Parathyroid adenoma (tissue), 2 donors: ENCODE measurements at regions not wholly inside any gene's neighbourhood (a gene's known extent, or its start where the extent isn't known, plus 50 kb on each side); places are given as distances from the start of the nearest gene placed in this dataset.

Experiments
- H2AFZ ChIP-seq: fragments of 300-600 bp; sonication (generic); one replicate; pipeline ENCODE4 v1.7.0; 2017; ENCODE audit warnings: antibody characterized with exemption, mild to moderate bottlenecking
- H3K27ac ChIP-seq: fragments of 300-600 bp; sonication (generic); one replicate; pipeline ENCODE4 v1.7.0; 2017
- H3K27me3 ChIP-seq: fragments of 300-600 bp; sonication (generic); one replicate; pipeline ENCODE4 v1.7.0; 2017; ENCODE audit warnings: low read length; ENCODE audit not compliant: control insufficient read depth, insufficient read depth
- H3K36me3 ChIP-seq: fragments of 300-600 bp; sonication (generic); one replicate; pipeline ENCODE4 v1.7.0; 2017; ENCODE audit warnings: low read length; ENCODE audit not compliant: control insufficient read depth, insufficient read depth
- H3K4me1 ChIP-seq: fragments of 300-600 bp; sonication (generic); one replicate; pipeline ENCODE4 v1.7.0; 2017; ENCODE audit warnings: control low read depth
- H3K4me2 ChIP-seq: fragments of 300-600 bp; sonication (generic); one replicate; pipeline ENCODE4 v1.7.0; 2017; ENCODE audit warnings: low read length
- H3K4me3 ChIP-seq: fragments of 300-600 bp; sonication (generic); one replicate; pipeline ENCODE4 v1.7.0; 2017; ENCODE audit warnings: low read depth, low read length
- H3K79me2 ChIP-seq: fragments of 300-600 bp; sonication (generic); one replicate; pipeline ENCODE4 v1.7.0; 2017; ENCODE audit warnings: control low read depth
- H3K9ac ChIP-seq: fragments of 300-600 bp; sonication (generic); one replicate; pipeline ENCODE4 v1.7.0; 2017; ENCODE audit warnings: mild to moderate bottlenecking
- H3K9me3 ChIP-seq: fragments of 300-600 bp; sonication (generic); one replicate; pipeline ENCODE4 v1.7.0; 2017; ENCODE audit warnings: low read length; ENCODE audit not compliant: control insufficient read depth
- TF ChIP-seq, protein P1 (sequence below): fragments of 300-600 bp; sonication (generic); IDR thresholded peaks from one replicate; pipeline ENCODE4 v1.7.0; 2017; ENCODE audit warnings: antibody characterized with exemption, mild to moderate bottlenecking
- donor health status: primary hyperparathyroidism.

DNA sequence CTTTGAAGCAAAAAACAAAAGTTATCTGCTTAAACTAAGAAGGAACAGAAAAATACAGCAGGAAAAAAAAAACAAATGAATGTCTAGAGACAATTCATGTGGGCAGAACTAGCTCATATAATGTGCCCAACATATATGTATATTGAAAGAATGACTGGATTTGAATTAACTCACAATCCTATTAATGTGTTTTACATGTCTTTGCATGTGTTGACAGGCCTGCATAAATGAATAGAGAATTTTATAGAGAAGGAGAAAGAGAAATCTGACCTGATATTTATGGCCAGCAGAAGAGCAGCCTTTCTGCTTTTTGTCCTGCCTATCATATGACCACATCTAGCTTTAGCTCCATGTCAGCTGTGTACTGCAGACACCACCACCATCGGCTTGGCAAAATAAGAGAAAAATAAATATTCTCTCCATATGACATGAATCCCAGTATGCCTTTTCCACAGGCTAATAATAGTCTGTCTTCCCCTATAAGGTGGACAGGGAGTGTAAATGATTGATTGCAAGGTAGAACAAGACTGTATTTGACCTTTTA, 171.5 kb upstream of the PALMD start:
- Histone ChIP-seq H3K27ac (no peak overlapping the region), H3K4me3 (no peak overlapping the region), H2AFZ (no peak overlapping the region), H3K4me1 (no peaks in the 10 kb centered on the region), H3K4me2 (no peak overlapping the region), H3K79me2 (no peaks in the 10 kb centered on the region), H3K9me3 (no peaks in the 10 kb centered on the region), H3K36me3 (no peaks in the 10 kb centered on the region), H3K27me3 (no peaks in the 10 kb centered on the region), H3K9ac (no peak overlapping the region)
- TF ChIP-seq, protein P1, sequence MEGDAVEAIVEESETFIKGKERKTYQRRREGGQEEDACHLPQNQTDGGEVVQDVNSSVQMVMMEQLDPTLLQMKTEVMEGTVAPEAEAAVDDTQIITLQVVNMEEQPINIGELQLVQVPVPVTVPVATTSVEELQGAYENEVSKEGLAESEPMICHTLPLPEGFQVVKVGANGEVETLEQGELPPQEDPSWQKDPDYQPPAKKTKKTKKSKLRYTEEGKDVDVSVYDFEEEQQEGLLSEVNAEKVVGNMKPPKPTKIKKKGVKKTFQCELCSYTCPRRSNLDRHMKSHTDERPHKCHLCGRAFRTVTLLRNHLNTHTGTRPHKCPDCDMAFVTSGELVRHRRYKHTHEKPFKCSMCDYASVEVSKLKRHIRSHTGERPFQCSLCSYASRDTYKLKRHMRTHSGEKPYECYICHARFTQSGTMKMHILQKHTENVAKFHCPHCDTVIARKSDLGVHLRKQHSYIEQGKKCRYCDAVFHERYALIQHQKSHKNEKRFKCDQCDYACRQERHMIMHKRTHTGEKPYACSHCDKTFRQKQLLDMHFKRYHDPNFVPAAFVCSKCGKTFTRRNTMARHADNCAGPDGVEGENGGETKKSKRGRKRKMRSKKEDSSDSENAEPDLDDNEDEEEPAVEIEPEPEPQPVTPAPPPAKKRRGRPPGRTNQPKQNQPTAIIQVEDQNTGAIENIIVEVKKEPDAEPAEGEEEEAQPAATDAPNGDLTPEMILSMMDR: no peak

DNA sequence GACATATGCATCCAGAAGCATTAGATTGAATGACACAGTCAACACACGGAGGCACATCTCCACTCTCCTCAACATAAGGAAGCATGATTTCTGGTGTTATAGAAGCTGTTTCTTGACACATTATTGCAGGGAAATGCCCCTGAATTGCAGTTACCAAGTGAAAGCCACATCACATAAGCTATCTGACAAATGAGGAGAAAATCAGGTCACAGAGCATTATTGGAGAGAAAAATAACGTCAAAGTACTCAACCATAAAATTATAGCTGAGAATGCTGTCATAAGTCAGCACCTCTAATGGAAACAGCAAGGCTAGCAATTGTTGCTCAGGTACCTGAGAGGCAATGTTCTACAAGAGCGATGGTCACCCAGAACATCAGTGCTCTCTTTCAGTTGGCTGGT, 169.9 kb upstream of the PALMD start:
- Histone ChIP-seq H3K36me3 (no peaks in the 10 kb centered on the region), H3K9me3 (no peaks in the 10 kb centered on the region), H3K79me2 (no peaks in the 10 kb centered on the region), H3K4me3 (no peak overlapping the region), H3K27ac (no peak overlapping the region), H3K4me1 (no peaks in the 10 kb centered on the region), H3K9ac (no peak overlapping the region), H2AFZ (no peak overlapping the region), H3K4me2 (no peak overlapping the region), H3K27me3 (no peaks in the 10 kb centered on the region)
- TF ChIP-seq, protein P1: no peak

DNA sequence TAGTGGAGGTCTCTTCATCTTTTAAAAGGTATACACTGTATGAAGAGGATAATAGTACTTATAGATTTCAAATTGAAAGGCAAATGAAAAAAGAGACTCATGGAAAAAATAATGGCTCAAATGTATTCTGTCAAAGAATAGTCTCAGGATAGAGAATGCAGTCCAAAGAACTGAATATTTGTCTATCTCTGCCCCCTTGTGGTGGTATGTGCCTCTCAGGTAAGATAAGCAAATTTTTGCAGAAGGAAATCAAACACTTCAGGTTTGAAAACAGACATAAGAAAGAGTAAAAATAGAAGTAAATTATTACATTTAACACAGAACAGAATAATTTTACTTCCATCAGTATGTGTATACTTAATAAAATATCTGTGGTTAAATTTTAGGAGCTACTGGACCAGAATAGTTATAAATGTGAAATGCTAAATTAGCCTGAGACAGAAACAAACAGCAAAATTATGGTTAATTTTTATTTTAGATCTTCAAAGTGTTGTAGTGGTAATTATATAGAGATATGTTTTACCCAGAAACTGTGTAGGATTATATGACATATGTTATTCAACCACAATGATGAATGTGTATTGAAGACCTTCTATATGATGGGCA, 164.4 kb upstream of the PALMD start:
- H3K4me2 ChIP-seq: no peak overlapping the region

DNA sequence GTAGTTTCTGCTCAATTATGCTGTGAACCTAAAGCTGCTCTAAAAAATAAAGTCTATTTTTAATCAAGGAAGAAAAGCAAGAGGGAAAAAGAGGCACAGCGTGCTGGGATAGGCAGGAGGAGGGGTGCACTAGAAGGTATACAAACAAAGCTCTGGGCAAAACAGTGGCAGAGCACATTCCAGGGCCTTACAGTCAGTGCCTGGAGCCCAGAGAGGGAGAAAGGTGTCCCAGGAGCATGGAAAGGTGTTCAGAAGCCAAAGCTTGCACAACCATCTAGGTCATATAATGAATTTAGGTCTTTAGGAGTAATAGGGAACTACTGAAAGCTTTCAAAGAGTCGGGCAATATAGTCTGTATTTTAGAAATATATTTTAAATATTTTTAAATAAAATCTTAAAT, 163.6 kb upstream of the PALMD start:
- no peaks in the 10 kb centered on the region for H3K79me2 ChIP-seq
- no peak overlapping the region for H3K27ac ChIP-seq
- H3K9me3 ChIP-seq: no peaks in the 10 kb centered on the region
- H3K4me2 ChIP-seq: no peak overlapping the region
- H3K27me3 ChIP-seq: no peaks in the 10 kb centered on the region
- H3K4me3 ChIP-seq: no peak overlapping the region
- no peak overlapping the region for H2AFZ ChIP-seq
- no peaks in the 10 kb centered on the region for H3K36me3 ChIP-seq
- TF ChIP-seq, protein P1: no peak
- no peaks in the 10 kb centered on the region for H3K4me1 ChIP-seq
- no peak overlapping the region for H3K9ac ChIP-seq

More for the DNA sequence above, 164.4 kb upstream of the PALMD start:
- TF ChIP-seq, protein P1: peak; percentile 59
- no peaks in the 10 kb centered on the region for H3K36me3 ChIP-seq
- no peaks in the 10 kb centered on the region for H3K4me1 ChIP-seq
- no peaks in the 10 kb centered on the region for H3K79me2 ChIP-seq
- no peak overlapping the region for H2AFZ ChIP-seq
- H3K9ac ChIP-seq: no peak overlapping the region
- H3K27me3 ChIP-seq: no peaks in the 10 kb centered on the region
- no peak overlapping the region for H3K27ac ChIP-seq
- H3K4me3 ChIP-seq: no peak overlapping the region
- H3K9me3 ChIP-seq: no peaks in the 10 kb centered on the region

DNA sequence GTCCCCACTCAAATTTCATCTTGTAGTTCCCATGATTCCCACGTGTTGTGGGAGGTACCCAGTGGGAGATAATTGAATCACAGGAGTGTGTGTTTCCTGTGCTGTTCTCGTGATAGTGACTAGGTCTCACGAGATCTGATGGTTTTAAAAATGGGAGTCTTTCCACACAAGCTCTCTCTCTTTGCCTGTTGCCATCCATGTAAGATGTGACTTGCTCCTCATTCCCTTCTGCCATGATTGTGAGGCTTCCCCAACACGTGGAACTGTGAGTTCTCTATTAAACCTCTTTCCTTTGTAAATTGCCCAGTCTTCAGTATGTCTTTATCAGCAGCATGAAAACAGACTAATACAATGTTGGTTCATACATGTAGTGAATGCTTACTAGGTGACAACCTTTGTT, 163.2 kb upstream of the PALMD start:
- Histone ChIP-seq H3K79me2 (no peaks in the 10 kb centered on the region), H3K9me3 (no peaks in the 10 kb centered on the region), H3K27me3 (no peaks in the 10 kb centered on the region), H2AFZ (no peak overlapping the region), H3K9ac (no peak overlapping the region), H3K36me3 (no peaks in the 10 kb centered on the region), H3K4me1 (no peaks in the 10 kb centered on the region), H3K27ac (no peak overlapping the region), H3K4me3 (no peak overlapping the region), H3K4me2 (no peak overlapping the region)
- TF ChIP-seq, protein P1: no peak
